HL-60 (cell line): ENCODE measurements at regions not wholly inside any gene's neighbourhood (a gene's known extent, or its start where the extent isn't known, plus 50 kb on each side); places are given as distances from the start of the nearest gene placed in this dataset.

Experiments
- DNase-seq, 2 experiments: peaks; one replicate each; pipeline ENCODE4 v3.0.0-alpha.2; 2010 to 2020; ENCODE audit warnings: low read depth in 1 of 2, low spot score in 1 of 2
- H3K27ac ChIP-seq: fragments of 250-450 bp; sonication (Bioruptor Pico); replicated peaks from 2 replicates; pipeline ENCODE4 v1.5.1; 2020; ENCODE audit warnings: mild to moderate bottlenecking, moderate library complexity
- H3K27me3 ChIP-seq: fragments of 250-450 bp; sonication (Bioruptor Pico); 2 replicates; pipeline ENCODE4 v1.5.1; 2021; ENCODE audit warnings: mild to moderate bottlenecking, moderate library complexity; ENCODE audit not compliant: insufficient read depth, poor library complexity, severe bottlenecking
- H3K4me3 ChIP-seq: replicated peaks from 2 replicates; pipeline ENCODE4 v1.5.1; 2011; ENCODE audit warnings: mild to moderate bottlenecking, control low read depth, low read length; ENCODE audit not compliant: insufficient read depth
- CTCF ChIP-seq: IDR thresholded peaks from one replicate; pipeline ENCODE4 v1.5.1; 2011; ENCODE audit warnings: low read length, control low read depth, inconsistent platforms; ENCODE audit not compliant: insufficient read depth
- GABPA ChIP-seq: IDR thresholded peaks from 2 replicates; pipeline ENCODE4 v1.6.1; 2012; ENCODE audit warnings: low read depth
- POLR2AphosphoS5 ChIP-seq: IDR thresholded peaks from 2 replicates; pipeline ENCODE4 v1.6.1; 2012; ENCODE audit warnings: low read depth
- SPI1 ChIP-seq: IDR thresholded peaks from 2 replicates; pipeline ENCODE4 v1.6.1; 2012; ENCODE audit warnings: low read depth, mild to moderate bottlenecking, borderline replicate concordance
- TF ChIP-seq, protein P1 (sequence below): IDR thresholded peaks from 2 replicates; pipeline ENCODE4 v1.6.1; 2012; ENCODE audit warnings: low read depth; ENCODE audit not compliant: insufficient replicate concordance

DNA sequence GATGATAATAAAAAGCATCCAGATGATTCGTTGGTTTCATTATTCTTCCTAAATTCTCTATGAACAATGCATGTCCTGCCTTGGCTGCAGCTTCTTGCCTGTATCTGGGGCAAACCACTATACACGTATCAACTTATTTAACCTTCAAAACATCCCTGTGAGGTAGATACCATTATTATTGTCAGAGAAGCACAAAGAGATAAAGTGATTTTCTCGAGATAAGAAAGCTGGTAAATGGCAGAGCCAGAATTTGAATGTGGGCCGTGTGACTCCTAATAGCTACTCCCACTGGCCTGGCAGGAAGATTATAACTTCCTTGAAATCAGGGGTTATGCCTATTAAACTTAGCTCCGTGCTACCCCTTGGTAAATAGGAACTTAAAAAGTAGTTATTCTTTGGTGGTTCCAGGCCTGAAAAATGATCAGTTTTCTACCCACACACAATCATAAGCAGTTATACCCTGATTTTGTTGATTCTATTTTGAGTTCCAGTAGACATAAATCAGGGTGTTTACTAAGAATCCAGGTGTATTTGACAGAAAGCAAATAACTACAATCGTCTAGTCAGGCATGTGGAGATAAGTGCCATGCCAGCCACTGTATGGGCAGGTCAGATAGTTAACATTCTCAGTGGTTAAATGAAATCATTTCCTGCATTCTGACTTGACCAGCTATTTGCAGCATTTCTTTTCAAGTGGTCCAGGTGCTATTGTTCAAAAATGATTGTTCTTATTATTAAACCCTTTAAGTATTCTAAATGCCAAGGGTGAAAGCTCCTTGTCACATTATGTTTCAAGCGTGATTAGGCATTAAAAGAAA lies 99.2 kb upstream of the LRRN1 start:
- TF ChIP-seq CTCF (no peak), GABPA (no peak), POLR2AphosphoS5 (no peak), SPI1 (no peak)
- TF ChIP-seq, protein P1, sequence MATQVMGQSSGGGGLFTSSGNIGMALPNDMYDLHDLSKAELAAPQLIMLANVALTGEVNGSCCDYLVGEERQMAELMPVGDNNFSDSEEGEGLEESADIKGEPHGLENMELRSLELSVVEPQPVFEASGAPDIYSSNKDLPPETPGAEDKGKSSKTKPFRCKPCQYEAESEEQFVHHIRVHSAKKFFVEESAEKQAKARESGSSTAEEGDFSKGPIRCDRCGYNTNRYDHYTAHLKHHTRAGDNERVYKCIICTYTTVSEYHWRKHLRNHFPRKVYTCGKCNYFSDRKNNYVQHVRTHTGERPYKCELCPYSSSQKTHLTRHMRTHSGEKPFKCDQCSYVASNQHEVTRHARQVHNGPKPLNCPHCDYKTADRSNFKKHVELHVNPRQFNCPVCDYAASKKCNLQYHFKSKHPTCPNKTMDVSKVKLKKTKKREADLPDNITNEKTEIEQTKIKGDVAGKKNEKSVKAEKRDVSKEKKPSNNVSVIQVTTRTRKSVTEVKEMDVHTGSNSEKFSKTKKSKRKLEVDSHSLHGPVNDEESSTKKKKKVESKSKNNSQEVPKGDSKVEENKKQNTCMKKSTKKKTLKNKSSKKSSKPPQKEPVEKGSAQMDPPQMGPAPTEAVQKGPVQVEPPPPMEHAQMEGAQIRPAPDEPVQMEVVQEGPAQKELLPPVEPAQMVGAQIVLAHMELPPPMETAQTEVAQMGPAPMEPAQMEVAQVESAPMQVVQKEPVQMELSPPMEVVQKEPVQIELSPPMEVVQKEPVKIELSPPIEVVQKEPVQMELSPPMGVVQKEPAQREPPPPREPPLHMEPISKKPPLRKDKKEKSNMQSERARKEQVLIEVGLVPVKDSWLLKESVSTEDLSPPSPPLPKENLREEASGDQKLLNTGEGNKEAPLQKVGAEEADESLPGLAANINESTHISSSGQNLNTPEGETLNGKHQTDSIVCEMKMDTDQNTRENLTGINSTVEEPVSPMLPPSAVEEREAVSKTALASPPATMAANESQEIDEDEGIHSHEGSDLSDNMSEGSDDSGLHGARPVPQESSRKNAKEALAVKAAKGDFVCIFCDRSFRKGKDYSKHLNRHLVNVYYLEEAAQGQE = no peak
- no peak overlapping the region for H3K4me3 ChIP-seq
- no peak for DNase-seq
- no peaks in the 10 kb centered on the region for H3K27me3 ChIP-seq
- H3K27ac ChIP-seq = no peak overlapping the region

GRCh38 chr3:3699407-3699806 lies 99.8 kb upstream of the LRRN1 start:
- no peak for TF ChIP-seq GABPA
- TF ChIP-seq, protein P1 = no peak
- no peak for TF ChIP-seq SPI1
- TF ChIP-seq CTCF = no peak
- TF ChIP-seq POLR2AphosphoS5 = no peak
- no peaks in the 10 kb centered on the region for H3K27me3 ChIP-seq
- H3K4me3 ChIP-seq = no peak overlapping the region
- DNase-seq = no peak
- H3K27ac ChIP-seq = no peak overlapping the region

- DNase-seq = no peak
- H3K27me3 ChIP-seq = no peaks in the 10 kb centered on the region
Measured at GRCh38 chr3:3696345-3696744, 102.9 kb upstream of the LRRN1 start.

More at GRCh38 chr3:3696345-3696744, 102.9 kb upstream of the LRRN1 start:
- no peak overlapping the region for H3K4me3 ChIP-seq
- TF ChIP-seq GABPA (no peak), POLR2AphosphoS5 (no peak), SPI1 (no peak), CTCF (no peak)
- TF ChIP-seq, protein P1 = no peak
- no peak overlapping the region for H3K27ac ChIP-seq
